ENCODE measurements at regions not wholly inside any gene's neighbourhood (a gene's known extent, or its start where the extent isn't known, plus 50 kb on each side); places are given as distances from the start of the nearest gene placed in this dataset.

GRCh38 chr3:88235102-88235501 lies 85.3 kb downstream of the C3orf38 start:
- intact Hi-C loops (cut with DNase I; ENCODE audit: low total_unique reads), result no loop called here
- Histone ChIP-seq H3K36me3 (no peaks in the 10 kb centered on the region), H3K27ac (no peak overlapping the region), H3K27me3 (no peaks in the 10 kb centered on the region), H3K4me1 (no peaks in the 10 kb centered on the region), H3K4me3 (no peak overlapping the region), H3K9me3 (no peaks in the 10 kb centered on the region)
- TF ChIP-seq CTCF (IDR thresholded peaks at IDR 0.05), result no peak
- no peak for DNase-seq

GRCh38 chr3:88239870-88240269 lies 90.1 kb downstream of the C3orf38 start:
- DNase-seq, result no peak
- no peaks in the 10 kb centered on the region for H3K36me3 ChIP-seq
- no peak overlapping the region for H3K27ac ChIP-seq
- no peak overlapping the region for H3K4me3 ChIP-seq
- no peaks in the 10 kb centered on the region for H3K4me1 ChIP-seq
- H3K27me3 ChIP-seq, result no peaks in the 10 kb centered on the region
- intact Hi-C loops (cut with DNase I; ENCODE audit: low total_unique reads), result no loop called here
- TF ChIP-seq CTCF (IDR thresholded peaks at IDR 0.05), result no peak
- no peaks in the 10 kb centered on the region for H3K9me3 ChIP-seq

- intact Hi-C loops (cut with DNase I; ENCODE audit: low total_unique reads), result no loop called here
- H3K4me3 ChIP-seq, result no peak overlapping the region
- no peak for TF ChIP-seq CTCF (IDR thresholded peaks at IDR 0.05)
Measured at GRCh38 chr3:88248658-88249057, 98.9 kb downstream of the C3orf38 start.

GRCh38 chr3:88259045-88259444 lies 109.3 kb downstream of the C3orf38 start:
- H3K27ac ChIP-seq, result no peak overlapping the region
- no peaks in the 10 kb centered on the region for H3K9me3 ChIP-seq
- no peak for DNase-seq
- H3K27me3 ChIP-seq, result no peaks in the 10 kb centered on the region
- H3K36me3 ChIP-seq, result no peaks in the 10 kb centered on the region
- no peak overlapping the region for H3K4me3 ChIP-seq
- no peak for TF ChIP-seq CTCF (IDR thresholded peaks at IDR 0.05)
- intact Hi-C loops (cut with DNase I; ENCODE audit: low total_unique reads), result no loop called here
- no peaks in the 10 kb centered on the region for H3K4me1 ChIP-seq

More at GRCh38 chr3:88248658-88249057, 98.9 kb downstream of the C3orf38 start:
- H3K4me1 ChIP-seq, result no peaks in the 10 kb centered on the region
- no peak for DNase-seq
- H3K27me3 ChIP-seq, result no peaks in the 10 kb centered on the region
- H3K27ac ChIP-seq, result no peak overlapping the region
- H3K36me3 ChIP-seq, result no peaks in the 10 kb centered on the region
- H3K9me3 ChIP-seq, result no peaks in the 10 kb centered on the region

GRCh38 chr3:88262527-88262926 lies 112.8 kb downstream of the C3orf38 start:
- intact Hi-C loops (cut with DNase I; ENCODE audit: low total_unique reads), result no loop called here
- H3K36me3 ChIP-seq, result no peaks in the 10 kb centered on the region
- no peak for DNase-seq
- H3K4me3 ChIP-seq, result no peak overlapping the region
- TF ChIP-seq CTCF (IDR thresholded peaks at IDR 0.05), result no peak
- no peaks in the 10 kb centered on the region for H3K4me1 ChIP-seq
- H3K9me3 ChIP-seq, result no peaks in the 10 kb centered on the region
- H3K27me3 ChIP-seq, result no peaks in the 10 kb centered on the region
- no peak overlapping the region for H3K27ac ChIP-seq

GRCh38 chr3:88263417-88264100 lies 113.8 kb downstream of the C3orf38 start:
- Histone ChIP-seq H3K27ac (no peak overlapping the region), H3K4me1 (no peaks in the 10 kb centered on the region), H3K27me3 (no peaks in the 10 kb centered on the region), H3K36me3 (no peaks in the 10 kb centered on the region), H3K9me3 (no peaks in the 10 kb centered on the region), H3K4me3 (no peak overlapping the region)
- no peak for DNase-seq
- intact Hi-C loops (cut with DNase I; ENCODE audit: low total_unique reads), result no loop called here
- no peak for TF ChIP-seq CTCF (IDR thresholded peaks at IDR 0.05)
